ENCODE measurements at regions not wholly inside any gene's neighbourhood (a gene's known extent, or its start where the extent isn't known, plus 50 kb on each side); places are given as distances from the start of the nearest gene placed in this dataset.

DNA sequence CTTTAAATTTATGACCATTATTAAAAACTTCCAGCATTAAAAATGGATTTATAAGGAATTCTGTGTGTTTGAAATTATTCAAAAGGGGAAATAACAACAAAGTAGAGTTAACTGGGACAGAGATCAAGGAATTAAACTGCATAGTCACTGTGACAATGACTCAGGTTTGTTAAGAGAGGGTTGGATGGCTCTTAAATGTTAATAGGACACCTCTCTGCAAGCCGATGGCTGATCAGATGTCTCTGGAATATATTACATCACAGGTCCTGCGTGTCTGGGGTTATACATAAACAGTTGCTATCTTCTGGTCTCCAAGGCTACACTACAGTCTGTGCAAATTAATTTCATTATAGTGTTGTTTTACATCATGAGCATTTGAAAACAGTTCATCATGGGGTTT is 574.3 kb downstream of the COL12A1 start:
- H3K9me3 ChIP-seq (ENCODE audit: control insufficient read depth, insufficient read depth, low read length), result no peaks in the 10 kb centered on the region
- H3K27me3 ChIP-seq (ENCODE audit: control insufficient read depth, low read length), result no peaks in the 10 kb centered on the region
- H3K4me3 ChIP-seq (ENCODE audit: low read length), result no peak overlapping the region
- no peaks in the 10 kb centered on the region for H3K79me2 ChIP-seq (ENCODE audit: control insufficient read depth, low read length)
- no peak overlapping the region for H3K4me2 ChIP-seq (ENCODE audit: low read length)
- TF ChIP-seq, protein P1, sequence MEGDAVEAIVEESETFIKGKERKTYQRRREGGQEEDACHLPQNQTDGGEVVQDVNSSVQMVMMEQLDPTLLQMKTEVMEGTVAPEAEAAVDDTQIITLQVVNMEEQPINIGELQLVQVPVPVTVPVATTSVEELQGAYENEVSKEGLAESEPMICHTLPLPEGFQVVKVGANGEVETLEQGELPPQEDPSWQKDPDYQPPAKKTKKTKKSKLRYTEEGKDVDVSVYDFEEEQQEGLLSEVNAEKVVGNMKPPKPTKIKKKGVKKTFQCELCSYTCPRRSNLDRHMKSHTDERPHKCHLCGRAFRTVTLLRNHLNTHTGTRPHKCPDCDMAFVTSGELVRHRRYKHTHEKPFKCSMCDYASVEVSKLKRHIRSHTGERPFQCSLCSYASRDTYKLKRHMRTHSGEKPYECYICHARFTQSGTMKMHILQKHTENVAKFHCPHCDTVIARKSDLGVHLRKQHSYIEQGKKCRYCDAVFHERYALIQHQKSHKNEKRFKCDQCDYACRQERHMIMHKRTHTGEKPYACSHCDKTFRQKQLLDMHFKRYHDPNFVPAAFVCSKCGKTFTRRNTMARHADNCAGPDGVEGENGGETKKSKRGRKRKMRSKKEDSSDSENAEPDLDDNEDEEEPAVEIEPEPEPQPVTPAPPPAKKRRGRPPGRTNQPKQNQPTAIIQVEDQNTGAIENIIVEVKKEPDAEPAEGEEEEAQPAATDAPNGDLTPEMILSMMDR (IDR thresholded peaks at IDR 0.05; ENCODE audit: low read depth, low read length, poor library complexity, severe bottlenecking), result no peak
- no peak for TF ChIP-seq EZH2phosphoT487 (IDR thresholded peaks at IDR 0.05; ENCODE audit: borderline replicate concordance, low read length)
- no peaks in the 10 kb centered on the region for H3K36me3 ChIP-seq (ENCODE audit: control insufficient read depth, low read length)
- no peaks in the 10 kb centered on the region for H3K9me2 ChIP-seq (replicated peaks; ENCODE audit: control insufficient read depth, low read length)
- no peaks in the 10 kb centered on the region for H3F3A ChIP-seq (ENCODE audit: control insufficient read depth, insufficient read depth)
- no peaks in the 10 kb centered on the region for H4K20me1 ChIP-seq (ENCODE audit: control insufficient read depth, insufficient read depth, low read depth, low read length)
- H3K27ac ChIP-seq (ENCODE audit: low read depth, low read length), result no peak overlapping the region
- H3K4me1 ChIP-seq (ENCODE audit: control insufficient read depth, low read length), result no peaks in the 10 kb centered on the region

DNA sequence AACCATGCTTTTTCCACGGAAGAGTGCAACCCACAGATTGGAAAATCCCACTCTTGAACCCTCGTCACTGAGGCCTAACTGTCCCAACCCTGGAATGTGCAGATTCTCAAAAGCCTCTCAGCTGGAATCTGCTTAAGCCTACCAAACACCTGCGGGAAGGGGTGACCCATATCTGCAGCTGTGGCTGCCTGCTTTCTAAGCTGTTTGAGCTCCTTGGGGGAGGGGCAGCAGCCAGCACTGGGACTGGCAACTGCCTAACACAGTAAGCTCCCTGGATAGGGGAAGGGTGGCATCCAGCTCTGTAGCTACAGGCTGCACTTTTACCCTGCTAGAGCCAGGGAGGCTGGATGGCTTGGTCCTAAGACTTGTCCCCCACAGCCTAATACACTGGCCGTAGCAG is 579.6 kb downstream of the COL12A1 start:
- Histone ChIP-seq H3K4me1 (ENCODE audit: control insufficient read depth, low read length) (no peaks in the 10 kb centered on the region), H3K27me3 (ENCODE audit: control insufficient read depth, low read length) (no peaks in the 10 kb centered on the region), H3K4me2 (ENCODE audit: low read length) (no peak overlapping the region), H3F3A (ENCODE audit: control insufficient read depth, insufficient read depth) (no peaks in the 10 kb centered on the region), H3K9me2 (replicated peaks; ENCODE audit: control insufficient read depth, low read length) (no peaks in the 10 kb centered on the region), H3K27ac (ENCODE audit: low read depth, low read length) (no peak overlapping the region), H3K36me3 (ENCODE audit: control insufficient read depth, low read length) (no peaks in the 10 kb centered on the region), H3K4me3 (ENCODE audit: low read length) (no peak overlapping the region), H4K20me1 (ENCODE audit: control insufficient read depth, insufficient read depth, low read depth, low read length) (no peaks in the 10 kb centered on the region), H3K79me2 (ENCODE audit: control insufficient read depth, low read length) (no peaks in the 10 kb centered on the region), H3K9me3 (ENCODE audit: control insufficient read depth, insufficient read depth, low read length) (no peaks in the 10 kb centered on the region)
- no peak for TF ChIP-seq EZH2phosphoT487 (IDR thresholded peaks at IDR 0.05; ENCODE audit: borderline replicate concordance, low read length)

- no peaks in the 10 kb centered on the region for H3K79me2 ChIP-seq (ENCODE audit: control insufficient read depth, low read length)
- no peaks in the 10 kb centered on the region for H3K9me2 ChIP-seq (replicated peaks; ENCODE audit: control insufficient read depth, low read length)
- no peak overlapping the region for H3K27ac ChIP-seq (ENCODE audit: low read depth, low read length)
- H4K20me1 ChIP-seq (ENCODE audit: control insufficient read depth, insufficient read depth, low read depth, low read length), result no peaks in the 10 kb centered on the region
- no peaks in the 10 kb centered on the region for H3K9me3 ChIP-seq (ENCODE audit: control insufficient read depth, insufficient read depth, low read length)
- no peaks in the 10 kb centered on the region for H3K4me1 ChIP-seq (ENCODE audit: control insufficient read depth, low read length)
- no peak overlapping the region for H3K4me3 ChIP-seq (ENCODE audit: low read length)
- no peak for TF ChIP-seq EZH2phosphoT487 (IDR thresholded peaks at IDR 0.05; ENCODE audit: borderline replicate concordance, low read length)
- TF ChIP-seq, protein P1 (IDR thresholded peaks at IDR 0.05; ENCODE audit: low read depth, low read length, poor library complexity, severe bottlenecking), result no peak
- no peak overlapping the region for H3K4me2 ChIP-seq (ENCODE audit: low read length)
- no peaks in the 10 kb centered on the region for H3F3A ChIP-seq (ENCODE audit: control insufficient read depth, insufficient read depth)
- H3K36me3 ChIP-seq (ENCODE audit: control insufficient read depth, low read length), result no peaks in the 10 kb centered on the region
- H3K27me3 ChIP-seq (ENCODE audit: control insufficient read depth, low read length), result no peaks in the 10 kb centered on the region
Measured at GRCh38 chr6:74623027-74623426, 582.8 kb downstream of the COL12A1 start.

DNA sequence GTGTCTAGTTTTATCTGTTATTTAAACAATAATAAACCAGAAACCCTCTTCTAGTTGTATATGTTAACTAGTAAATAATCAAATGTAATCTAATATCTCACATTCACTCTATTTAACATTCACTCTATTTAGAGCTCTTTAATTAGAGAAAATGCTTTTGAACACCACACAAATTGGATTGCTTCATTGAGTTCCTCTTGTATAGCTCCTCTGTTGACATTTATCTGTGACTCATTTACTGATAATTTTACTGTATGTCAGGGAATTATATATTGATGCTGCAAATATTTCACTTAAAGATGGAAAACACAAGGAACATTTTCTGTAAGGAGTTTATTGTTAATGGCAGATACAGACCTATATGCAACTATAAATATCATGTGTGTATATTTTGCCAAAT is 594.6 kb downstream of the COL12A1 start:
- Histone ChIP-seq H3K79me2 (ENCODE audit: control insufficient read depth, low read length) (no peaks in the 10 kb centered on the region), H3K4me1 (ENCODE audit: control insufficient read depth, low read length) (no peaks in the 10 kb centered on the region), H3K36me3 (ENCODE audit: control insufficient read depth, low read length) (no peaks in the 10 kb centered on the region), H4K20me1 (ENCODE audit: control insufficient read depth, insufficient read depth, low read depth, low read length) (no peaks in the 10 kb centered on the region), H3K9me2 (replicated peaks; ENCODE audit: control insufficient read depth, low read length) (no peaks in the 10 kb centered on the region), H3K9me3 (ENCODE audit: control insufficient read depth, insufficient read depth, low read length) (no peaks in the 10 kb centered on the region), H3K27me3 (ENCODE audit: control insufficient read depth, low read length) (no peaks in the 10 kb centered on the region), H3K4me2 (ENCODE audit: low read length) (no peak overlapping the region), H3K27ac (ENCODE audit: low read depth, low read length) (no peak overlapping the region), H3K4me3 (ENCODE audit: low read length) (no peak overlapping the region), H3F3A (ENCODE audit: control insufficient read depth, insufficient read depth) (no peaks in the 10 kb centered on the region)
- TF ChIP-seq, protein P1 (IDR thresholded peaks at IDR 0.05; ENCODE audit: low read depth, low read length, poor library complexity, severe bottlenecking), result no peak
- TF ChIP-seq EZH2phosphoT487 (IDR thresholded peaks at IDR 0.05; ENCODE audit: borderline replicate concordance, low read length), result no peak
